Activated T-helper 2 cell treated with anti-CD3 and anti-CD28 coated beads, Interferon-gamma antibody, Interleukin-2, Interleukin-4, amounts not matched to agents 10 μg/mL and 5 μg/mL and 100 μg/mL, durations not matched to agents 14 hours and 24 hours and 36 hours (primary cell): ENCODE measurements at regions not wholly inside any gene's neighbourhood (a gene's known extent, or its start where the extent isn't known, plus 50 kb on each side); places are given as distances from the start of the nearest gene placed in this dataset.

Experiments used
- DNase-seq: peaks from one replicate; pipeline ENCODE4 v3.0.0; 2021; ENCODE audit warnings: low spot score
- H3K27ac Mint-ChIP-seq: one replicate; pipeline ENCODE4 v1.8.0; 2021; ENCODE audit warnings: mixed read lengths
- H3K27me3 Mint-ChIP-seq: one replicate; pipeline ENCODE4 v1.8.0; 2021; ENCODE audit warnings: low read depth, mixed read lengths
- H3K36me3 Mint-ChIP-seq: one replicate; pipeline ENCODE4 v1.8.0; 2021; ENCODE audit warnings: low read depth, mixed read lengths
- H3K4me1 Mint-ChIP-seq: one replicate; pipeline ENCODE4 v1.8.0; 2021; ENCODE audit warnings: low read depth, mixed read lengths
- H3K4me3 Mint-ChIP-seq: one replicate; pipeline ENCODE4 v1.8.0; 2021; ENCODE audit warnings: low read depth, mild to moderate bottlenecking, moderate library complexity, mixed read lengths
- H3K9me3 Mint-ChIP-seq: one replicate; pipeline ENCODE4 v1.8.0; 2021; ENCODE audit warnings: mixed read lengths
- intact Hi-C: fragments of 100-400 bp; cut with micrococcal nuclease; formaldehyde crosslinking; loops from one replicate; pipeline ENCODE4 v1.15.1; 2023

DNA sequence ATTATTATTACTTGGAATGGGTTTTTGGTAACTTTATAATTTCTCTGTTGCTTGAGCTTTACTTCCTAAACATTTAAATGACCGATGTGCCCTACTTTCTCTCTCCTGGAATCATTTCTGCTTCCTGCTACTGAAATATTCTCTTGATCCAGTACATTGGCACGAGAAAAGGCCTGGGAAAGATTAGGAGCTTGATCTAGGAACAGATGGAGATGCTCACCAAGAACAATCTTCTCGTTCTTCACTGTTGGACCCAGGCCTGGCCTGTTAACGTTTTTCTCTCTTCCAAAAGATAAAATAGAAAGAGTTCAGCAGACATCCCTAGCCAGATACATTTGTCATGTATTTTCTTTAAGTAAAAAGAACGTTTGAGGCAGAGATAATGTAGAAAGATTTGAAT is 1356.8 kb upstream of the CRIM1 start:
- Mint-ChIP-seq H3K36me3 (no peaks in the 10 kb centered on the region), H3K27me3 (no peaks in the 10 kb centered on the region), H3K27ac (no peak overlapping the region), H3K4me3 (no peak overlapping the region), H3K4me1 (no peaks in the 10 kb centered on the region), H3K9me3 (peaks cover 5% of the 10 kb centered on the region)
- DNase-seq, result no peak
- intact Hi-C loops, result no loop called here

DNA sequence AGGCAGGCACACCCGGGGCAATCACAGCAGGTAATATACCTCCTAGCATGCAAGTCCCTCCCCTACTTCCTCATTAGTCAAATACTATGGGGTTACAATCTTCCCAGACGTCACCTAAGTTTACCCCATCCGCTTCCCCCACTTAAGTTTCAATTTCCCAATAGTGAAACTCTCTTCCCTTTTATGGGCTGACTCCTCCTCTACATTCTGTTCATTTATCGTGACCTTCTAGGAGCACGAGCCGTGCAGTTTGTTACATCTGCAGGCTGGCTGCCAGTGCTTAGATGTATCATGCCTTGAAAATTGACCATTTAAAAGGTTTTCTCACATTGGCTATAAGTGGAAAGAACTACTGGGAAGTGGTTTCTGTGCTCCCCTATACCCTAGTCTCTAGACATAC is 1357.8 kb upstream of the CRIM1 start:
- DNase-seq, result no peak
- no peaks in the 10 kb centered on the region for H3K36me3 Mint-ChIP-seq
- no peaks in the 10 kb centered on the region for H3K4me1 Mint-ChIP-seq
- no peak overlapping the region for H3K27ac Mint-ChIP-seq
- H3K27me3 Mint-ChIP-seq, result no peaks in the 10 kb centered on the region
- no peak overlapping the region for H3K4me3 Mint-ChIP-seq
- intact Hi-C loops, result no loop called here
- peaks cover 3% of the 10 kb centered on the region for H3K9me3 Mint-ChIP-seq

DNA sequence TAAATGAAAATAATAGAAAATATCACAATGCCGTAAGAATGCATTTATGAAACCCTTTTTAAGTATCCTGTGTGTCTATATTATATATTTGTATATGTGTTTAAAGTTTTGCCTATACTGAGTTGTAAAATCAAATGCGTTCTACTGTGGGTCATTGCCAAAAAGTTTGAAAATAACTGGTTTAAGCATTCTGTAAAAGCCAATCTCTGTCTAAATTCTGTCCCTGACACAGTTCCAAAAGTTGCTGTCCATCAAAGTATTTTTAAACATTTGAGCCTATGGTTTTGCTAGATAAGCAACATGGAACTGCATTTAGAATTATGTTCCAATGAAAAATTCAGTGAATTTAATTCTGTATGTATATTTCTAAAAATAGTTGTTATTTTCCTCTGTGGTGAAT is 1360.4 kb upstream of the CRIM1 start:
- Mint-ChIP-seq H3K4me1 (no peaks in the 10 kb centered on the region), H3K27me3 (no peaks in the 10 kb centered on the region), H3K9me3 (peaks cover 12% of the 10 kb centered on the region), H3K27ac (no peak overlapping the region), H3K36me3 (no peaks in the 10 kb centered on the region), H3K4me3 (no peak overlapping the region)
- DNase-seq, result no peak
- intact Hi-C loops, result no loop called here

DNA sequence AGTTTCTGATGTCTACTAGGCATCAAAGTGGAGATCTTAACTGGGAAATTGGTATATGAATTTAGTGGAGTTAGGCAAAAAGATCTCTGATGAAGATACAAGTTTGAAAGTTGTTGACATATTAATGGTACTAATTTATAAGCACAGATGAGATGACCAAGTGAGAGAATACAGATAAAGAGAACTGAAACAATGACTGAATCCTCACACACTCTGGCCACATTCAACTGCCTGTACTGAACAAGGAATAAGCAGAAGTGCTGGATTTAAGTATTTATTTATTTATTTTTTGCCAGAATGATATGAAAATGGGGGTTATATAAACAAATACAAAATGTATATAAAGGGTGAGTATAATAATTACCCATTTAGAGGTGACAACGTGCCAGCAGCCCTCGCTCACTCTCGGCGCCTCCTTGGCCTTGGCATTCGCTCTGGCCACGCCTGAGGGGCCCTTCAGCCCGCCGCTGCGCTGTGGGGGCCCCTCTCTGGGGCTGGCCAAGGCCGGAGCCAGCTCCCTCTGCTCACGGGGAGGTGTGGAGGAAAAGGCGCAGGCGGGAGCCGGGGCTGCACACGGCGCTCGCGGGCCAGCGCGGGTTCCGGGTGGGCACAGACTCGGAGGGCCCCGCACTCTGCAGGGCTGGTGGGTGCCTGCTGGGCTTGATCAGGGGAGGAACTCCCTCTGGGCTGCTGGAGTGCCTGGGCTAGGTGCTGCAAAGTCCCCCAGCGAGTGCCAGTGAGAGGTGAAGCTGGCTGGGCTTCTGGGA is 1363.9 kb upstream of the CRIM1 start:
- DNase-seq, result no peak
- no peak overlapping the region for H3K27ac Mint-ChIP-seq
- peaks cover 12% of the 10 kb centered on the region for H3K9me3 Mint-ChIP-seq
- no peaks in the 10 kb centered on the region for H3K36me3 Mint-ChIP-seq
- H3K4me3 Mint-ChIP-seq, result no peak overlapping the region
- H3K4me1 Mint-ChIP-seq, result no peaks in the 10 kb centered on the region
- intact Hi-C loops, result no loop called here
- H3K27me3 Mint-ChIP-seq, result no peaks in the 10 kb centered on the region

DNA sequence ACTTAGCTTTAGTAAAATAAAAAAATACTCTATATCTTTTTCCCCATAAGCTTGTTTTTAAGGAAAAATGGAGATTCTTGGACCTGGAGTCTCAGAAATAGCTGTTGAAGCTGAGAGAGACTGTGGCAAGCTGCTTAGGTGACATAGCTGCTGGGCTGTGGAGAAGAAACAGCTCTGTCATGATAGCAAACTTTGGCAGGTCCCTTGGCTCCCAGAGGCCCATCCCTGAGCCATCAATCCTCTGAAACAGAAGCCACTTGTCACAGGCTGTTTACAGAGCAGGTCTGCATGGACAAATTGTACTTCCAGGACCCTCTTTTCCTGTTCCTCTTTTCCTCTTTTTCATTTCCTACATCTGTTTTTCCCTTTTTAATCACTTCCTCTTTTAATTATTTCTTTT is 1370.1 kb upstream of the CRIM1 start:
- H3K4me3 Mint-ChIP-seq, result no peak overlapping the region
- H3K9me3 Mint-ChIP-seq, result peaks cover 17% of the 10 kb centered on the region
- no peaks in the 10 kb centered on the region for H3K36me3 Mint-ChIP-seq
- no peaks in the 10 kb centered on the region for H3K27me3 Mint-ChIP-seq
- intact Hi-C loops, result no loop called here
- H3K27ac Mint-ChIP-seq, result no peak overlapping the region
- no peaks in the 10 kb centered on the region for H3K4me1 Mint-ChIP-seq
- DNase-seq, result no peak

DNA sequence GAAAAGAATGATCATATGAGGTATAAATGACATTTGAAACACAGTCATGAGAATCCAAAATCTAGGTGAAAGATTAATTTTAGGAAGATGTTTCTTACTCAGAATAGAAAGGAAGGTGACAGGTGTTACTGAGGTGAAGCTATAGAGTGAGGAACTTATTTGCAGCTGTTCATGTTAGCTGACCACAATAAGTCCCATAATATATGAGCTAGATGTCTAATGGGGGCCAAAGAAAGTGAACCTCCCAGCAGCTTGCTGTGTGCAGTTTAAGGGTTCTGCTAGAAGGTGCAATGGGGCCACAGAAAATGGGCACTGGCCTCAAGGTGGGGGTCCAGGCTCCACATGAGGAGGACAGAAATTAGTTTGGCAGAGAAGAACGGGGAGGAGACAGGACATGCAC is 1374.9 kb upstream of the CRIM1 start:
- no peak overlapping the region for H3K27ac Mint-ChIP-seq
- no peaks in the 10 kb centered on the region for H3K36me3 Mint-ChIP-seq
- H3K9me3 Mint-ChIP-seq, result peaks cover 19% of the 10 kb centered on the region
- H3K4me3 Mint-ChIP-seq, result no peak overlapping the region
- no peaks in the 10 kb centered on the region for H3K4me1 Mint-ChIP-seq
- no peaks in the 10 kb centered on the region for H3K27me3 Mint-ChIP-seq
- no peak for DNase-seq
- intact Hi-C loops, result no loop called here

DNA sequence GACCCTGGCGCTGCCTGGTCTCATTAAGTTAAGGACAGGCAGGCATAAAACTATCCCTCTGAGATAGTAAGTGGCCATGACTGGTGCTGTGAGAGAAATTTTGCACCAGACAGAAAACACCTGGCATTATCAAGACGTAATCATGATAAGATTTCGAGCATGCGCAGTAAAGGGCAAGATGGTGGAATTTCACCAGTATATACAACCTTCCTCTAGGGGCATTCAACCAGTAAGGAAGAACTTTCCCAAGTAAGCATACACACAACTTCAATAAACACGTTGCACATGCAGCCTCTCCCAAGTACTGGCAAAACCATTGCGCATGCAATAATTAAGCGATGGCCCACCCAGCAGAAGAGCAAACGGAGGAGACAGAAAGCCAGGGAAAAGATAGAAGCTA is 1376.4 kb upstream of the CRIM1 start:
- Mint-ChIP-seq H3K36me3 (no peaks in the 10 kb centered on the region), H3K4me3 (no peak overlapping the region), H3K27ac (no peak overlapping the region), H3K27me3 (no peaks in the 10 kb centered on the region), H3K9me3 (peaks cover 16% of the 10 kb centered on the region), H3K4me1 (no peaks in the 10 kb centered on the region)
- intact Hi-C loops, result no loop called here
- DNase-seq, result no peak

DNA sequence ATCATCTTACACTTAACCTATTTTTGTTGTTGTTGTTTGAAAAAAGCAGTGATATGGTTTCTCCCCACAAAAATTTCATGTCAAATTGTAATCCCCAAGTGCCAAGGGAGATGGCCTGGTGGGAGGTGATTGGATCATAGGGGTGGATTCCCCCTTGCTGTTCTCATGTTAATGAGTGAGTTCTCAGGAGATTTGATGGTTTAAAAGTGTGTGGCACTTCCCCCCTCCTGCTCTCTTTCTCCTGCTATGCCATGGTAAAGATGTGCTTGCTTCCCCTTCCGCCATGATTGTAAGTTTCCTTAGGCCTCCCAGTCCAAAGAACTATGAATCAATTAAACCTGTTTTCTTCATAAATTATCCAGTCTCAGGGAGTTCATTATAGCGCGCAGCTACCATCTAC is 1362.7 kb upstream of the FAM98A start:
- Mint-ChIP-seq H3K4me1 (no peaks in the 10 kb centered on the region), H3K27me3 (no peaks in the 10 kb centered on the region), H3K4me3 (no peak overlapping the region), H3K27ac (no peak overlapping the region), H3K36me3 (no peaks in the 10 kb centered on the region), H3K9me3 (peaks cover 9% of the 10 kb centered on the region)
- intact Hi-C loops, result no loop called here
- no peak for DNase-seq

DNA sequence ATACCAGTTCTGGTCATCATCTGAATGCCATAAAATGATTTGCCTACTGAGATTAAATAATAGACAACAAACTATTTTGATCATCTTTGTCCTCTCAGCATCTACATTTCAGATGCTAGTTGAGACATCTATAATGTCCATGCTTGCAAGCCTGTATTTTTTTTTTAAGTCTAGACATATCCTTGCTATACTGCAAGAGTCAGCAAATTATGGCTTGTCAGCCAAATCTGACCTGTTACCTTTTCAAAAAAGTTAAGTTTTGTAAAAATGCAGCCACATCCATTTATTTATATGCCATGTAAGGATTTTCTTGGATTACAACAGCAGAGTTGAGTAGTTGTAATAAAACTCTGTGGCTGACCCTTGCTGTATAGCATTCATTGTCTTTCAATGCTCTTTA is 1355.7 kb upstream of the FAM98A start:
- intact Hi-C loops, result no loop called here
- Mint-ChIP-seq H3K27ac (no peak overlapping the region), H3K36me3 (no peaks in the 10 kb centered on the region), H3K4me3 (no peak overlapping the region), H3K4me1 (no peaks in the 10 kb centered on the region), H3K27me3 (no peaks in the 10 kb centered on the region), H3K9me3 (peaks cover 15% of the 10 kb centered on the region)
- no peak for DNase-seq

DNA sequence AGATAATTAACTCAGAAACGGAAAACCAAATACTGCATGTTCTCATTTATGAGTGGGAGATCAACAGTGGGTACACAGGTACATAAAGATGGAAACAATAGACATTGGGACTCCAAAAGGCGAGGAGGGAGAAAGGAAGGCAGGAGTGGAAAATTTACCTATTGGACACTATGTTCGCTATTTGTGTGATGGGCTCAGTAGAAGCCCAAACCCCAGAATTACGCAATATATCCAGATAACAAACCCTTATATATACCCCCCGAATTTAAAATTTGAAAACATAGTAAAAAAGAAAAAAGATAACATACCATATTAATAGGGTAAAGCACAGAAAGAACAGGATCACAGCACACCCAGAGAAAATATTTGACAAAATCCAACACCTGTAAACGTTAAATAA is 1351.7 kb upstream of the FAM98A start:
- intact Hi-C loops, result no loop called here
- no peaks in the 10 kb centered on the region for H3K27me3 Mint-ChIP-seq
- H3K4me3 Mint-ChIP-seq, result no peak overlapping the region

DNA sequence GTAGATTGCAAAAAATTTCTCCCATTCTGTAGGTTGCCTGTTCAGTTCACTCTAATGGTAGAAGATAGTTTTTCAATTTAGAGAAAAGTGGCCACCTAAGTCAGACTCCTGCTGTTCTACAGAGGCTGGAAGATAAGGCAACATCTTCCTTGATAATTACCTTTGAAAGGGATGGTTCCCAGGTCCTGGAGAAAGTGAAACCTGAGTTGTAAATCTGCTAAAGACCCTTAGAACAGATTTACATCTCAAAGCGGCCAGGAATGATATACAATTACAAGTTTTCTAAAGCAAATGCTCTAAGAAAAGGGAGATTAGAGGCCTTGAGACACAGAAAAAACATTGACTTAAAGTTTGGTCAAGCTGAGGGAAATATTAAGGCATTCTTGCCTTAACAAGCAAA is 1350.2 kb upstream of the FAM98A start:
- Mint-ChIP-seq H3K9me3 (peaks cover 27% of the 10 kb centered on the region), H3K27ac (no peak overlapping the region), H3K4me1 (no peaks in the 10 kb centered on the region), H3K36me3 (no peaks in the 10 kb centered on the region), H3K4me3 (no peak overlapping the region), H3K27me3 (no peaks in the 10 kb centered on the region)
- DNase-seq, result no peak
- intact Hi-C loops, result no loop called here

More for the DNA sequence above, 1351.7 kb upstream of the FAM98A start:
- Mint-ChIP-seq H3K9me3 (peaks cover 27% of the 10 kb centered on the region), H3K27ac (no peak overlapping the region), H3K4me1 (no peaks in the 10 kb centered on the region), H3K36me3 (no peaks in the 10 kb centered on the region)
- no peak for DNase-seq

DNA sequence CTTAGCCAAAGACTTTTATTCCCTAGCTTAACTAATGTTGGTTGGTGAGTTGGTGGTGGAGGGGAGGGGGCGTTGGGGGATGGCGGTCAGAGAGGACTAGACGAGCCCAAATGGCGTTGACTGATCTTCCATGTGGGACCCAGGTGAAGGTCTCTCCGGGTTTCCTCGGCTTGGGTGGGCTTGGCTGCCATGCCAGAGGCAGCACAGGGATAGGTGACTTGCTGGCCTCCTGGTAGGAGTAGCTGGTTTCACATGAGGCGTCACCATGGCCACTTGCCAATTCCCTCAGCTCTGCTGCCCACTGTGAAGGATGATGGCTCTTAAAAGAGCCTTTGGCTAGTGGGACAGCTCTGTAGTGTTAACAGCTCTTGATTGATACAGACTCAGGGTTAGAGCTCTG is 1337.0 kb upstream of the FAM98A start:
- Mint-ChIP-seq H3K36me3 (no peaks in the 10 kb centered on the region), H3K4me1 (no peaks in the 10 kb centered on the region), H3K27ac (no peak overlapping the region), H3K9me3 (peaks cover 19% of the 10 kb centered on the region), H3K4me3 (no peak overlapping the region), H3K27me3 (no peaks in the 10 kb centered on the region)
- no peak for DNase-seq
- intact Hi-C loops, result no loop called here

DNA sequence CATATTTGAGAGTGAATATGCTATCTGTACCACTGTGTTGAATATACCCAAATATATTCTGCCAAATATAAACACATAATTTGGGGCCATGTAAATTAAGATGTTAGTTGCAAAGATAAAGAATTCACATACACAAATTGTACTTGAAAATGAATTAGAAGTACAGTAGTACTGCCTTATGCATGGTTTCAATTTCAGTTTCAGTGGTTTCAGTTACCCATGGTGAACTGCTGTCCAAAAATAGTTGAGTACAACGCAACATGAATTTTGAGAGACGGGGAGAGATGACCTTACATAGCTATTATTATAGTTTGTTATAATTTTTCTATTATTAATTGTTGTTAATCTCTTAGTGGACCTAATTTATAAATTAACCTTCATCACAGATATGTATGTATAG is 1313.0 kb upstream of the FAM98A start:
- intact Hi-C loops, result no loop called here
- DNase-seq, result no peak
- Mint-ChIP-seq H3K27ac (no peak overlapping the region), H3K4me1 (no peaks in the 10 kb centered on the region), H3K27me3 (no peaks in the 10 kb centered on the region), H3K4me3 (no peak overlapping the region), H3K9me3 (peaks cover 8% of the 10 kb centered on the region), H3K36me3 (no peaks in the 10 kb centered on the region)
